ENCODE measurements at regions not wholly inside any gene's neighbourhood (a gene's known extent, or its start where the extent isn't known, plus 50 kb on each side); places are given as distances from the start of the nearest gene placed in this dataset.

GRCh38 chr9:113788616-113789330, 87.3 kb upstream of the ZNF618 start:
- DNase-seq: no peak

- no peak for DNase-seq
Measured at GRCh38 chr9:113790093-113790492, 86.0 kb upstream of the ZNF618 start.

- DNase-seq: no peak
Measured at GRCh38 chr9:113793558-113793957, 82.6 kb upstream of the ZNF618 start.

GRCh38 chr9:113794721-113795120, 81.4 kb upstream of the ZNF618 start:
- DNase-seq: no peak

GRCh38 chr9:113795811-113796392, 80.2 kb upstream of the ZNF618 start:
- no peak for DNase-seq

GRCh38 chr9:113796646-113797426, 79.3 kb upstream of the ZNF618 start:
- DNase-seq: no peak

GRCh38 chr9:113798062-113799030, 77.8 kb upstream of the ZNF618 start:
- DNase-seq: no peak

GRCh38 chr9:113800276-113800675, 75.8 kb upstream of the ZNF618 start:
- DNase-seq: no peak

- no peak for DNase-seq
Measured at GRCh38 chr9:113803811-113804589, 72.1 kb upstream of the ZNF618 start.

GRCh38 chr9:113805486-113806132, 70.5 kb upstream of the ZNF618 start:
- no peak for DNase-seq

GRCh38 chr9:113807173-113808061, 68.7 kb upstream of the ZNF618 start:
- peak; percentile 67 for DNase-seq

- no peak for DNase-seq
Measured at GRCh38 chr9:113808391-113809358, 67.4 kb upstream of the ZNF618 start.

GRCh38 chr9:113817171-113817570, 58.9 kb upstream of the ZNF618 start:
- no peak for DNase-seq

GRCh38 chr9:113818391-113818790, 57.7 kb upstream of the ZNF618 start:
- no peak for DNase-seq

GRCh38 chr9:113822315-113822714, 53.8 kb upstream of the ZNF618 start:
- no peak for DNase-seq

- DNase-seq: no peak
Measured at GRCh38 chr9:113823421-113823820, 52.7 kb upstream of the ZNF618 start.

Measured in right kidney (tissue), 1 donor.